ENCODE measurements at regions not wholly inside any gene's neighbourhood (a gene's known extent, or its start where the extent isn't known, plus 50 kb on each side); places are given as distances from the start of the nearest gene placed in this dataset.

DNA sequence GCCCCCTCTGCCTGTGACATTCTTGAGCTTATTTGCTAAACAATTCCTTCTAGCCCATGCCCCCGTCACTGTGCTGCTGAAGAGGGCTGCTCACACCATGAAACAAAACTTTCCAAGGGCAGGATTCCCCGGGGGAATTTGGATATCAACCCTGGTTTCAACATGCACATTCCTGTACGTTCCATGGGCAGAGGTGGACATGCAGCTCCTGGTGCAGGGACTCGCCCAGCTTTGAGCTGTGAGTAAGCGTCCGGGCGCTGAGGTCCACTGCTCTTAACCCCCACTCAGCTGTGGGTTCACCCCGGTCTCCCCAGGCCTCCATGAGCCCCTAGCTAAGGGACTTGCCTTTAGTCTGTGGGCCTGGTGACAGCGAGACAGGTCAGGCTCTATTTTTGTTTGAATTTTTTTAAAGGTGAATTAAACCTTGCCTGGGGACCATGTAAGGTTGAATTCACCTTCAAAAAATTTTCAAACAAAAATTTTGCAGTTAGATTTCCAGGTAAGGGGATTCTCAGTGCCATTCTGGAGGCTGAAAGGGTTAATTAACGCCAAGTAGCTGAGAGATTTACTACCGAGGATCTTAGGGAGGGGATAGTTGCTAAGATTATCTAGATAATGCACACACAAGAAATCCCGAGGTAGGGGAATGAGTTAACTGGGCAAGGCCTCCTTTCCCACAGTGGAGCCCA lies 70.3 kb upstream of the SLC22A23 start:
- Mint-ChIP-seq H3K9me3 (no peaks in the 10 kb centered on the region), H3K36me3 (no peaks in the 10 kb centered on the region), H3K27me3 (peaks cover 8 to 40% of the 10 kb centered on the region in 2 donors), H3K4me1 (no peaks in the 10 kb centered on the region), H3K4me3 (no peak overlapping the region), H3K27ac (no peak overlapping the region)
- CTCF ChIA-PET = interaction anchor here (1.7 kb wide), 1 partner anchor 17 kb away, joined by 3 read pairs; no protein-coding TSS in a partner anchor
- H3K9me3 ChIP-seq (ENCODE audit: low read length) = no peaks in the 10 kb centered on the region
- no peaks in the 10 kb centered on the region for H3K4me1 ChIP-seq (ENCODE audit: insufficient read depth, low read length)
- H3K36me3 ChIP-seq (ENCODE audit: insufficient read depth, low read length) = no peaks in the 10 kb centered on the region
- no peak for DNase-seq
- no peak overlapping the region for H3K4me3 ChIP-seq (ENCODE audit: low read length)
- no peaks in the 10 kb centered on the region for H3K27me3 ChIP-seq (ENCODE audit: insufficient read depth, low read length, poor library complexity, severe bottlenecking)
- POLR2A ChIA-PET = no interaction called here
- H3K27ac ChIP-seq (ENCODE audit: low read depth, low read length) = no peak overlapping the region

DNA sequence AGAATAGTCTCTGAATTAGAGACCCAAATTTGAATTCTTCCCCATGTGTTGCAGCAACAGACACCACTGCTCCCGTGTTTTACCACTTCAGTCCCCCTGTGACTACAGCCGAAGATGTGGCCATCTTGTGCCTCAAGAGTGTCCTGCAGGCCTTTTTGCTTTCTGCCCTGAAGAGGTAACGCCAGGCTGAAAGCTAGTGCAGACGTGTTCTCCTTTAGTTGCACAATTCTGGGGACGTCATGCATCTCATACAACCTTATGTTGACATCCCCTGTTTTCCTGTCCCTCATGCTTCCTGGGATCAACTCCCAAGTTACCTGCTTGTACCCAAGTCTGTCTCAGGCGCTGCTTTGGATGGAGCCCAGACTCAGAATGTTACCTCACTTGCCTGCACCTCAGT lies 69.1 kb upstream of the SLC22A23 start:
- H3K9me3 Mint-ChIP-seq = no peaks in the 10 kb centered on the region
- Histone ChIP-seq H3K4me1 (ENCODE audit: insufficient read depth, low read length) (no peaks in the 10 kb centered on the region), H3K9me3 (ENCODE audit: low read length) (no peaks in the 10 kb centered on the region), H3K27me3 (ENCODE audit: insufficient read depth, low read length, poor library complexity, severe bottlenecking) (no peaks in the 10 kb centered on the region), H3K4me3 (ENCODE audit: low read length) (no peak overlapping the region), H3K36me3 (ENCODE audit: insufficient read depth, low read length) (no peaks in the 10 kb centered on the region), H3K27ac (ENCODE audit: low read depth, low read length) (no peak overlapping the region)
- H3K4me3 Mint-ChIP-seq = no peak overlapping the region
- no peaks in the 10 kb centered on the region for H3K36me3 Mint-ChIP-seq
- H3K4me1 Mint-ChIP-seq = no peaks in the 10 kb centered on the region
- no peak overlapping the region for H3K27ac Mint-ChIP-seq
- peaks cover 8 to 50% of the 10 kb centered on the region in 2 donors for H3K27me3 Mint-ChIP-seq
- no peak for DNase-seq
- CTCF ChIA-PET = interaction anchor here (1.7 kb wide), 1 partner anchor 16 kb away, joined by 3 read pairs; no protein-coding TSS in a partner anchor
- POLR2A ChIA-PET = no interaction called here

- H3K27ac ChIP-seq (ENCODE audit: low read depth, low read length) = no peak overlapping the region
- H3K4me3 ChIP-seq (ENCODE audit: low read length) = no peak overlapping the region
- no peaks in the 10 kb centered on the region for H3K4me1 ChIP-seq (ENCODE audit: insufficient read depth, low read length)
- no peak overlapping the region for H3K4me3 Mint-ChIP-seq
- no peaks in the 10 kb centered on the region for H3K36me3 Mint-ChIP-seq
- H3K27me3 ChIP-seq (ENCODE audit: insufficient read depth, low read length, poor library complexity, severe bottlenecking) = no peaks in the 10 kb centered on the region
- no peaks in the 10 kb centered on the region for H3K4me1 Mint-ChIP-seq
- DNase-seq = no peak
- POLR2A ChIA-PET = no interaction called here
- H3K27me3 Mint-ChIP-seq = peaks cover 11 to 54% of the 10 kb centered on the region in 2 donors
- H3K9me3 ChIP-seq (ENCODE audit: low read length) = no peaks in the 10 kb centered on the region
- peak overlapping the region in 1 of 8 donors; percentile 52 for H3K27ac Mint-ChIP-seq
- no peaks in the 10 kb centered on the region for H3K36me3 ChIP-seq (ENCODE audit: insufficient read depth, low read length)
- H3K9me3 Mint-ChIP-seq = no peaks in the 10 kb centered on the region
- CTCF ChIA-PET = no interaction called here
Observed at GRCh38 chr6:3524456-3524855, 67.6 kb upstream of the SLC22A23 start.

GRCh38 chr6:3523966-3524365 lies 67.1 kb upstream of the SLC22A23 start:
- H3K9me3 ChIP-seq (ENCODE audit: low read length) = no peaks in the 10 kb centered on the region
- H3K4me3 ChIP-seq (ENCODE audit: low read length) = no peak overlapping the region
- POLR2A ChIA-PET = no interaction called here
- Mint-ChIP-seq H3K36me3 (no peaks in the 10 kb centered on the region), H3K27ac (no peak overlapping the region), H3K4me3 (no peak overlapping the region), H3K9me3 (no peaks in the 10 kb centered on the region), H3K27me3 (peaks cover 11 to 54% of the 10 kb centered on the region in 2 donors), H3K4me1 (no peaks in the 10 kb centered on the region)
- no peak for DNase-seq
- CTCF ChIA-PET = no interaction called here
- H3K36me3 ChIP-seq (ENCODE audit: insufficient read depth, low read length) = no peaks in the 10 kb centered on the region
- no peak overlapping the region for H3K27ac ChIP-seq (ENCODE audit: low read depth, low read length)
- no peaks in the 10 kb centered on the region for H3K27me3 ChIP-seq (ENCODE audit: insufficient read depth, low read length, poor library complexity, severe bottlenecking)
- H3K4me1 ChIP-seq (ENCODE audit: insufficient read depth, low read length) = no peaks in the 10 kb centered on the region

- Histone ChIP-seq H3K4me1 (ENCODE audit: insufficient read depth, low read length) (no peaks in the 10 kb centered on the region), H3K36me3 (ENCODE audit: insufficient read depth, low read length) (no peaks in the 10 kb centered on the region), H3K27me3 (ENCODE audit: insufficient read depth, low read length, poor library complexity, severe bottlenecking) (no peaks in the 10 kb centered on the region), H3K4me3 (ENCODE audit: low read length) (no peak overlapping the region), H3K9me3 (ENCODE audit: low read length) (no peaks in the 10 kb centered on the region), H3K27ac (ENCODE audit: low read depth, low read length) (no peak overlapping the region)
- H3K27me3 Mint-ChIP-seq = peaks cover 11 to 54% of the 10 kb centered on the region in 2 donors
- no peaks in the 10 kb centered on the region for H3K36me3 Mint-ChIP-seq
- POLR2A ChIA-PET = no interaction called here
- H3K9me3 Mint-ChIP-seq = no peaks in the 10 kb centered on the region
- H3K4me1 Mint-ChIP-seq = no peaks in the 10 kb centered on the region
- no peak overlapping the region for H3K4me3 Mint-ChIP-seq
- H3K27ac Mint-ChIP-seq = no peak overlapping the region
- DNase-seq = no peak
- CTCF ChIA-PET = no interaction called here
Observed at GRCh38 chr6:3523271-3523670, 66.4 kb upstream of the SLC22A23 start.

DNA sequence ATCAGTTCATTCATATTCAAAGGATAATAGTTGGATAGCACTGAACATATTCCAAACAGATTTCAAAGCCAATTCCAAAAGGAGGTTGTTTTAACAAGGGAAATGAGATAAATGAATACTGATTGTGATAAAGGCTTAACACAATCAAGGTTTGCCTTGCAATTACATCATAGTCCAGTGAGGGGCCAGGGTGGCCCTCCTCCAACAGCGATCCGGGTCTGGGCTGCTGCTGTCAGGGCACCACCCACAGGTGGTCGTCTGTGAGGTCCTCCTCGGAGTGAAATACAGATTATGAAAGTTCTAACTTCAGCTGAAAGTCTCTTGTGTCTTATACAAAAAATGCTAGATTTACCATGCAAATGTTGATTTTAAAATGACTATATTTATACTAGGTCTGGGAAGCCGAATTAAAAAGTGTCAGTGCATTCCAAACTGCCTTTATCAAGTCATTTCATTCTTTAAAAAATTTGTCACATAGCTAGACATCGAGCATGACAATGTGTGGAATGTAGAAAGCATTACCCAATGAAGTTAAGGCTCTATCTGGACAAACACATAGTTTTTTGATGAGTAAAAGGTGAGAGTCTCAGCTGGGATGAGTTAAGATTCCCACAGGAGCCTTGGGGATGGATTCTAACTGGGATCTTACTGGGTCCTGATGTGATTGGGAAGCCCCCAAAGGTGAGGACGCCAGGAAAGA lies 65.9 kb upstream of the SLC22A23 start:
- no peak for DNase-seq
- CTCF ChIA-PET = no interaction called here
- Mint-ChIP-seq H3K4me1 (no peaks in the 10 kb centered on the region), H3K4me3 (no peak overlapping the region), H3K9me3 (no peaks in the 10 kb centered on the region), H3K27me3 (peaks cover 13 to 54% of the 10 kb centered on the region in 2 donors), H3K27ac (no peak overlapping the region), H3K36me3 (no peaks in the 10 kb centered on the region)
- H3K27me3 ChIP-seq (ENCODE audit: insufficient read depth, low read length, poor library complexity, severe bottlenecking) = no peaks in the 10 kb centered on the region
- H3K4me3 ChIP-seq (ENCODE audit: low read length) = no peak overlapping the region
- H3K27ac ChIP-seq (ENCODE audit: low read depth, low read length) = no peak overlapping the region
- no peaks in the 10 kb centered on the region for H3K9me3 ChIP-seq (ENCODE audit: low read length)
- POLR2A ChIA-PET = no interaction called here
- no peaks in the 10 kb centered on the region for H3K4me1 ChIP-seq (ENCODE audit: insufficient read depth, low read length)
- no peaks in the 10 kb centered on the region for H3K36me3 ChIP-seq (ENCODE audit: insufficient read depth, low read length)

DNA sequence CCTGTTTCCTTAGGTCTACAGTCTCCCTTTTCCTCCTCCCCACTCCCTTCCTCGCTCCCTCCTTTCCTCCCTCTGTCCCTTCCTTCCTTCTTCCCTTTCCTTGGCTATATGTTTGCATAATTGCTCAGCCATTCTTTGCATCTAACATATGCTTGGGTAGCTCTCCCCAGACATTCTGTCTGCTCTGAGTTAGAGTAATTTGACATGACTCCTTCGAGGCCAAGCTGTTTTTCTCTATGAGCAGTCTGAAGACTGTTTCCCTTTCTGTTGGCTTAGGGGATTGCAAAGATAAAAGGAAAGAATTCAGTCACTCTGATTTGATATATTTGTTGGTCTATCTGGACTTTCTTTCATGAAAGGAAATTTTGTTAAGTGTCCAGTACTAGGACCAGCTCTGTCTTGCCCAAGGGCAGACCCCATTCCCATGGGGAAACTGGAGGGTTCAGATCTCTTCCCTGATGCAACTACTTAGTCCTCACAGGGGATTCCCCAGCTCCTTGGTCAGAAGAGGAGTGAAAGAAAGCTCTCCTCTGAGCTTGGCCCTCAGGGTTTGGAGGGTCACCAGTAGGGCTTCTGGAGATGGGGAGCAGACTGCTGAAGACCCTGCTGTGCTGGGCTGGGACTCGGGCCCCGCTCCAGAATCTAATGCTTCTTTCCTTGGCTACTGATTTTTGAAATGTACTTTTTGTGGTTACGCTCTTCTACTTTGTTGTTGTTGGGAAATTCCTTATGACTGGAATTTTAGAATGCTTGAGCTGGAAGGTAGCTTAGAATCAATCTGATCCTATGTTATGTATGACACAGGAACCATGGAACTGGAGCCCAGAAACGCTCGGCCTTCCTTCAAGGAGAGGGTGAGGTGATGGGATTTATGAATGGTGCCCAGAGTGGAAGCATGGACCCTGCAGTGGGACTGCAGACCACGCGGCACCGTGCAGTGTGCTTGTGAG lies 63.7 kb upstream of the SLC22A23 start:
- H3K27me3 ChIP-seq (ENCODE audit: insufficient read depth, low read length, poor library complexity, severe bottlenecking) = no peaks in the 10 kb centered on the region
- H3K4me1 Mint-ChIP-seq = no peaks in the 10 kb centered on the region
- no peak overlapping the region for H3K27ac ChIP-seq (ENCODE audit: low read depth, low read length)
- peak overlapping the region in 1 of 7 donors; percentile 78 for H3K4me3 Mint-ChIP-seq
- no peaks in the 10 kb centered on the region for H3K9me3 ChIP-seq (ENCODE audit: low read length)
- ChIA-PET CTCF (no interaction called here), POLR2A (no interaction called here)
- no peak for DNase-seq
- H3K4me3 ChIP-seq (ENCODE audit: low read length) = no peak overlapping the region
- H3K27me3 Mint-ChIP-seq = peaks cover 11 to 43% of the 10 kb centered on the region in 2 donors
- no peaks in the 10 kb centered on the region for H3K36me3 Mint-ChIP-seq
- no peaks in the 10 kb centered on the region for H3K36me3 ChIP-seq (ENCODE audit: insufficient read depth, low read length)
- no peak overlapping the region for H3K27ac Mint-ChIP-seq
- H3K9me3 Mint-ChIP-seq = no peaks in the 10 kb centered on the region
- H3K4me1 ChIP-seq (ENCODE audit: insufficient read depth, low read length) = no peaks in the 10 kb centered on the region
